Rectal smooth muscle tissue (tissue), 1 donor: ENCODE measurements at regions not wholly inside any gene's neighbourhood (a gene's known extent, or its start where the extent isn't known, plus 50 kb on each side); places are given as distances from the start of the nearest gene placed in this dataset.

Experiments used
- H3K27ac ChIP-seq: one replicate; pipeline ENCODE4 v1.7.0; 2013; ENCODE audit warnings: low read depth, low read length, inconsistent platforms
- H3K27me3 ChIP-seq: one replicate; pipeline ENCODE4 v1.7.0; 2013; ENCODE audit warnings: low read length; ENCODE audit not compliant: control insufficient read depth, insufficient read depth
- H3K36me3 ChIP-seq: one replicate; pipeline ENCODE4 v1.7.0; 2013; ENCODE audit warnings: low read length; ENCODE audit not compliant: control insufficient read depth, insufficient read depth
- H3K4me1 ChIP-seq: one replicate; pipeline ENCODE4 v1.7.0; 2013; ENCODE audit warnings: low read length; ENCODE audit not compliant: control insufficient read depth, insufficient read depth
- H3K4me3 ChIP-seq: one replicate; pipeline ENCODE4 v1.7.0; 2013; ENCODE audit warnings: low read length
- H3K9ac ChIP-seq: one replicate; pipeline ENCODE4 v1.7.0; 2013; ENCODE audit warnings: low read length

GRCh38 chr4:128604840-128605239 lies 204.7 kb upstream of the JADE1 start:
- H3K27me3 ChIP-seq, result no peaks in the 10 kb centered on the region
- H3K36me3 ChIP-seq, result no peaks in the 10 kb centered on the region
- H3K27ac ChIP-seq, result no peak overlapping the region
- no peak overlapping the region for H3K9ac ChIP-seq
- H3K4me3 ChIP-seq, result no peak overlapping the region
- peaks cover 5% of the 10 kb centered on the region for H3K4me1 ChIP-seq

GRCh38 chr4:128604204-128604603 lies 205.3 kb upstream of the JADE1 start:
- no peaks in the 10 kb centered on the region for H3K27me3 ChIP-seq
- no peak overlapping the region for H3K27ac ChIP-seq
- H3K36me3 ChIP-seq, result no peaks in the 10 kb centered on the region
- H3K9ac ChIP-seq, result no peak overlapping the region
- H3K4me3 ChIP-seq, result no peak overlapping the region
- H3K4me1 ChIP-seq, result peaks cover 5% of the 10 kb centered on the region

GRCh38 chr4:128603081-128603480 lies 206.4 kb upstream of the JADE1 start:
- H3K27ac ChIP-seq, result no peak overlapping the region
- H3K4me3 ChIP-seq, result no peak overlapping the region
- H3K36me3 ChIP-seq, result no peaks in the 10 kb centered on the region
- H3K9ac ChIP-seq, result no peak overlapping the region
- H3K27me3 ChIP-seq, result no peaks in the 10 kb centered on the region
- peaks cover 5% of the 10 kb centered on the region for H3K4me1 ChIP-seq

GRCh38 chr4:128601991-128602695 lies 207.4 kb upstream of the JADE1 start:
- H3K9ac ChIP-seq, result no peak overlapping the region
- no peak overlapping the region for H3K27ac ChIP-seq

GRCh38 chr4:128600996-128601871 lies 208.3 kb upstream of the JADE1 start:
- Histone ChIP-seq H3K27me3 (no peaks in the 10 kb centered on the region), H3K36me3 (no peaks in the 10 kb centered on the region), H3K4me1 (peaks cover 5% of the 10 kb centered on the region), H3K27ac (no peak overlapping the region), H3K9ac (no peak overlapping the region), H3K4me3 (no peak overlapping the region)

More at GRCh38 chr4:128601991-128602695, 207.4 kb upstream of the JADE1 start:
- Histone ChIP-seq H3K27me3 (no peaks in the 10 kb centered on the region), H3K4me1 (peaks cover 5% of the 10 kb centered on the region), H3K4me3 (no peak overlapping the region), H3K36me3 (no peaks in the 10 kb centered on the region)

GRCh38 chr4:128600410-128600809 lies 209.1 kb upstream of the JADE1 start:
- Histone ChIP-seq H3K4me3 (no peak overlapping the region), H3K27me3 (no peaks in the 10 kb centered on the region), H3K9ac (no peak overlapping the region), H3K4me1 (peaks cover 5% of the 10 kb centered on the region), H3K36me3 (no peaks in the 10 kb centered on the region), H3K27ac (no peak overlapping the region)

- H3K4me1 ChIP-seq, result peaks cover 5% of the 10 kb centered on the region
- H3K27me3 ChIP-seq, result no peaks in the 10 kb centered on the region
- no peak overlapping the region for H3K9ac ChIP-seq
- H3K4me3 ChIP-seq, result no peak overlapping the region
- H3K36me3 ChIP-seq, result no peaks in the 10 kb centered on the region
- H3K27ac ChIP-seq, result no peak overlapping the region
These were observed 212.0 kb upstream of the JADE1 start for GRCh38 chr4:128597500-128597899.

GRCh38 chr4:128596853-128597252 lies 212.6 kb upstream of the JADE1 start:
- Histone ChIP-seq H3K27ac (no peak overlapping the region), H3K27me3 (no peaks in the 10 kb centered on the region), H3K4me3 (no peak overlapping the region), H3K36me3 (no peaks in the 10 kb centered on the region), H3K9ac (no peak overlapping the region), H3K4me1 (peaks cover 5% of the 10 kb centered on the region)

GRCh38 chr4:128596115-128596514 lies 213.4 kb upstream of the JADE1 start:
- Histone ChIP-seq H3K36me3 (no peaks in the 10 kb centered on the region), H3K4me1 (peaks cover under 1% of the 10 kb centered on the region), H3K9ac (no peak overlapping the region), H3K4me3 (no peak overlapping the region), H3K27ac (no peak overlapping the region), H3K27me3 (no peaks in the 10 kb centered on the region)

GRCh38 chr4:128591482-128591881 lies 218.0 kb upstream of the JADE1 start:
- Histone ChIP-seq H3K27me3 (no peaks in the 10 kb centered on the region), H3K27ac (no peak overlapping the region), H3K4me1 (no peaks in the 10 kb centered on the region), H3K9ac (no peak overlapping the region), H3K36me3 (no peaks in the 10 kb centered on the region), H3K4me3 (no peak overlapping the region)

- no peaks in the 10 kb centered on the region for H3K27me3 ChIP-seq
- H3K27ac ChIP-seq, result no peak overlapping the region
These were observed 218.7 kb upstream of the JADE1 start for GRCh38 chr4:128590773-128591172.

GRCh38 chr4:128590034-128590740 lies 219.3 kb upstream of the JADE1 start:
- Histone ChIP-seq H3K27me3 (no peaks in the 10 kb centered on the region), H3K4me1 (no peaks in the 10 kb centered on the region), H3K36me3 (no peaks in the 10 kb centered on the region), H3K9ac (no peak overlapping the region), H3K4me3 (no peak overlapping the region), H3K27ac (no peak overlapping the region)

More at GRCh38 chr4:128590773-128591172, 218.7 kb upstream of the JADE1 start:
- Histone ChIP-seq H3K9ac (no peak overlapping the region), H3K4me3 (no peak overlapping the region), H3K4me1 (no peaks in the 10 kb centered on the region), H3K36me3 (no peaks in the 10 kb centered on the region)
